HEK293 (cell line): ENCODE measurements at regions not wholly inside any gene's neighbourhood (a gene's known extent, or its start where the extent isn't known, plus 50 kb on each side); places are given as distances from the start of the nearest gene placed in this dataset.

Source experiments
- CTCF ChIP-seq: fragments of 450-650 bp; formaldehyde crosslinking; IDR thresholded peaks from 2 replicates; pipeline ENCODE4 v1.5.1; 2016; ENCODE audit warnings: missing biosample characterization, missing genetic modification characterization
- GFI1B ChIP-seq: fragments of 450-650 bp; formaldehyde crosslinking; IDR thresholded peaks from 2 replicates; pipeline ENCODE4 v1.5.1; 2016; ENCODE audit warnings: missing biosample characterization, missing genetic modification characterization
- PBX3 ChIP-seq: sonication (generic); formaldehyde crosslinking; IDR thresholded peaks from 2 replicates; pipeline ENCODE4 v1.8.1; 2022; ENCODE audit warnings: mild to moderate bottlenecking, moderate library complexity, missing genetic modification reagents
- YY1 ChIP-seq: fragments of 450-650 bp; formaldehyde crosslinking; IDR thresholded peaks from 2 replicates; pipeline ENCODE4 v1.5.1; 2018; ENCODE audit warnings: missing biosample characterization, missing genetic modification characterization
- ZNF335 ChIP-seq: fragments of 450-650 bp; formaldehyde crosslinking; conservative IDR thresholded peaks from 2 replicates; pipeline ENCODE4 v1.5.1; 2016; ENCODE audit warnings: missing biosample characterization, missing genetic modification characterization
- ZNF560 ChIP-seq: fragments of 450-650 bp; formaldehyde crosslinking; IDR thresholded peaks from 2 replicates; pipeline ENCODE4 v1.5.1; 2017; ENCODE audit warnings: missing biosample characterization, missing genetic modification characterization, borderline replicate concordance
- ZNF623 ChIP-seq: fragments of 450-650 bp; formaldehyde crosslinking; IDR thresholded peaks from 2 replicates; pipeline ENCODE4 v1.5.1; 2016; ENCODE audit warnings: missing biosample characterization, missing genetic modification characterization
- TF ChIP-seq, protein P1 (sequence below): fragments of 450-650 bp; formaldehyde crosslinking; IDR thresholded peaks from 2 replicates; pipeline ENCODE4 v1.5.1; 2016; ENCODE audit warnings: missing biosample characterization, missing genetic modification characterization

GRCh38 chr16:11429823-11430222 lies 84.6 kb downstream of the RMI2 start:
- TF ChIP-seq CTCF (tag by site-specific recombination) (no peak), PBX3 (no peak), YY1 (tag by site-specific recombination) (no peak), ZNF623 (tag by site-specific recombination) (no peak), ZNF335 (tag by site-specific recombination) (no peak), ZNF560 (tag by site-specific recombination) (no peak), GFI1B (tag by site-specific recombination) (no peak)
- TF ChIP-seq, protein P1, sequence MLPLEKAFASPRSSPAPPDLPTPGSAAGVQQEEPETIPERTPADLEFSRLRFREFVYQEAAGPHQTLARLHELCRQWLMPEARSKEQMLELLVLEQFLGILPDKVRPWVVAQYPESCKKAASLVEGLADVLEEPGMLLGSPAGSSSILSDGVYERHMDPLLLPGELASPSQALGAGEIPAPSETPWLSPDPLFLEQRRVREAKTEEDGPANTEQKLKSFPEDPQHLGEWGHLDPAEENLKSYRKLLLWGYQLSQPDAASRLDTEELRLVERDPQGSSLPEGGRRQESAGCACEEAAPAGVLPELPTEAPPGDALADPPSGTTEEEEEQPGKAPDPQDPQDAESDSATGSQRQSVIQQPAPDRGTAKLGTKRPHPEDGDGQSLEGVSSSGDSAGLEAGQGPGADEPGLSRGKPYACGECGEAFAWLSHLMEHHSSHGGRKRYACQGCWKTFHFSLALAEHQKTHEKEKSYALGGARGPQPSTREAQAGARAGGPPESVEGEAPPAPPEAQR (tag by site-specific recombination): no peak
